Stimulated activated CD4-positive, alpha-beta T cell treated with anti-CD3 and anti-CD28 coated beads, TNF-alpha, amount 100 ng/mL, for 24 hours (primary cell): ENCODE measurements at regions not wholly inside any gene's neighbourhood (a gene's known extent, or its start where the extent isn't known, plus 50 kb on each side); places are given as distances from the start of the nearest gene placed in this dataset.
"Not testable (repeated sequence)": the region's sequence is repeated elsewhere in the genome, so short reads cannot be mapped to it uniquely, and the experiment has no call there.

Experiments
- DNase-seq, 3 experiments: peaks; one replicate each; pipeline ENCODE4 v3.0.0-alpha.2; 2020; ENCODE audit warnings: low read depth in 3 of 3

- DNase-seq, result not testable (repeated sequence)
Observed at GRCh38 chr16:88185976-88186888, 196.5 kb upstream of the ZNF469 start.

- DNase-seq, result not testable (repeated sequence)
Observed at GRCh38 chr16:88186889-88187870, 195.6 kb upstream of the ZNF469 start.

DNA sequence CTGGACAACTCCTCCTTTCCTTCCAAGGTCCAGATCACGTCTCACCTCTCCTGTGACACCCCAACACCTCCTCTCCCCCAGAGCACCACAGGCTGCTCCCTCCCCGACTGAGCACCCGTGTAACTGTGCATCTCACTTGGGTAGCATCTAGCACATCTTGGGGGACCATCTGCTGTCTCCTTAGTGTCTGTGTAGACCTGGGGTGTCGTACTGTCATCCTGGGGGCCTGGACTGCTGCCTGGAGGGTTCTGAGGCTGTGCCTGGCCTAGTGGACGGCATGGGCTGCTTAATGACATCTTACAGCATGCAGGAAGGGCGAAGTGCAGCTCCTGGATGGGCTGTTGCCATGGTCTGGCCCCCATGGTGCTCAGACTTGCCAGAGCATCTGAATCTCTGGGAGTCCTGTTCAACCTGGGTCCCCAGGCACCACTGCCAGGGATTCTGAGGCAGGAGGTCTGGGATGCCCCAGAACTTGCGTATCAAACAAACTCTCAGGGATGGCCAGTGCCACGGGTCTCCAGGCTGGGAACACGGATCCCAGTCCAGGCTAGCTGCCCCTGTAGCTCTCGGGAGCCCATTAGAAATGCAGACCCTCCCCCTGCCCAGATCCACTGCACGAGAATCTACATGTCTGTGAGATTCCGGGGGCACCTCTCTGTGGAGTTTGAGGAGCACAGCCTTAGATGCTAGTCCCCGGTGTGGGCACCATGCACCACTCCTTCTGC, 194.4 kb upstream of the ZNF469 start:
- not testable (repeated sequence) for DNase-seq

- not testable (repeated sequence) for DNase-seq
Observed at GRCh38 chr16:88190592-88191095, 192.1 kb upstream of the ZNF469 start.

DNA sequence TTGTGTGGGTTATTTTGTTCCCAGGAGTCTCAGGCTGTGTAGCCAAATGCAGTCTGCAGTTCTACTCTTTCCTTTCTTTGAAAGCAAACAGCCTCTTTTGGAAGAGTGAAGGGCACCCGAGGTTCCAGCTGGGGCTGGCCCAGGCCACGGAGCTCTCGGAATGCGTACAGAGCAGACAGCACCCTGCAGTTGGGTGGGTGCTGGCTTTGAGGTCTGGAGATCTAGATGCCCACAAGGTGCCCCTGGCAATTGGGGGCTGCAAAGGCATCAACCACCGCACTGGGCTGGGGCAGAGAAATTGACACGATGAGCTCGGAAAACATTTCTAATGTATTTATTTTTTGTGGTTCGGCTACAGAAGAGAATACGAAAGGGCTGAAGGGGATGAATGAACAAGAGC, 191.6 kb upstream of the ZNF469 start:
- not testable (repeated sequence) for DNase-seq

DNA sequence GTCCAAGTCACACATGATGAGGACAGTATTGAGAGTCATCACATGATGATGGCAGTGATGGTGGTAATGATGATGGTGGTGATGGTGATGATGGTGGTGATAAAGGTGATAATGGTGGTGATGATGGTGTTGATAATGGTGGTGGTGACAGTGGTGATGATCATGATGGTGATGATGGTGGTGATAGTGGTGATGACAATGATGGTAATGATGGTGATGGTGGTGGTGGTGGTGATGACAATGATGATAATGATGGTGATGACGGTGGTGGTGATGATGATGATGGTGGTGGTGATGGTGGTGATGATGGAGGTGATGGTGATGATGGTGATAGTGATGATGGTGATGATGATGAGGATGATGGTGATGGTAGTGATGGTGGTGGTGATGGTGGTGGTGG, 190.2 kb upstream of the ZNF469 start:
- DNase-seq, result no peak

GRCh38 chr16:88193706-88194396, 188.9 kb upstream of the ZNF469 start:
- DNase-seq, result peak in 2 of 3 experiments; percentile 7 to 35

- DNase-seq, result no peak
Observed at GRCh38 chr16:88194397-88195268, 188.1 kb upstream of the ZNF469 start.

DNA sequence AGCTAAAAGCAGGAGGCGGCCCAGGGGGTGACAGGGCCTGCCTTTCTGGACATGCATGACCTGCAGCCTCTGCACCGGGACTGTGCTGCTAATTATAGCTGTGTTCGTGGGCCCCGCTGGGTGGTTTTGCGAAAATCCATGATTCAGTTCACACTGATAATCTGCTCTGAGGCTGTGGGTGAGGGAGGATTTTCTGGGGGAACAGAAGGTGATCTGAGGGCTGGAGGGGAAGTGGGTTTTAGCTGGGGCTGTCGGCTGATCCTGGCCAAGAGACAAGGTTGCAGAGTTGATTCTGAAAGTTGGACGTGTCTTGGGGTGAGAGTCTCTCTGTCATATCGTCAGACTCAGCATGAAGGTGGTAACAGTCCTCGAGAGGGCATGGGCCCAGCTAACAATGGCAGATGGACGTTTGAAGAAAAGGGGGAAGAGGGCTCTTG, 187.5 kb upstream of the ZNF469 start:
- DNase-seq, result no peak

GRCh38 chr16:88195911-88196465, 186.8 kb upstream of the ZNF469 start:
- DNase-seq, result no peak

DNA sequence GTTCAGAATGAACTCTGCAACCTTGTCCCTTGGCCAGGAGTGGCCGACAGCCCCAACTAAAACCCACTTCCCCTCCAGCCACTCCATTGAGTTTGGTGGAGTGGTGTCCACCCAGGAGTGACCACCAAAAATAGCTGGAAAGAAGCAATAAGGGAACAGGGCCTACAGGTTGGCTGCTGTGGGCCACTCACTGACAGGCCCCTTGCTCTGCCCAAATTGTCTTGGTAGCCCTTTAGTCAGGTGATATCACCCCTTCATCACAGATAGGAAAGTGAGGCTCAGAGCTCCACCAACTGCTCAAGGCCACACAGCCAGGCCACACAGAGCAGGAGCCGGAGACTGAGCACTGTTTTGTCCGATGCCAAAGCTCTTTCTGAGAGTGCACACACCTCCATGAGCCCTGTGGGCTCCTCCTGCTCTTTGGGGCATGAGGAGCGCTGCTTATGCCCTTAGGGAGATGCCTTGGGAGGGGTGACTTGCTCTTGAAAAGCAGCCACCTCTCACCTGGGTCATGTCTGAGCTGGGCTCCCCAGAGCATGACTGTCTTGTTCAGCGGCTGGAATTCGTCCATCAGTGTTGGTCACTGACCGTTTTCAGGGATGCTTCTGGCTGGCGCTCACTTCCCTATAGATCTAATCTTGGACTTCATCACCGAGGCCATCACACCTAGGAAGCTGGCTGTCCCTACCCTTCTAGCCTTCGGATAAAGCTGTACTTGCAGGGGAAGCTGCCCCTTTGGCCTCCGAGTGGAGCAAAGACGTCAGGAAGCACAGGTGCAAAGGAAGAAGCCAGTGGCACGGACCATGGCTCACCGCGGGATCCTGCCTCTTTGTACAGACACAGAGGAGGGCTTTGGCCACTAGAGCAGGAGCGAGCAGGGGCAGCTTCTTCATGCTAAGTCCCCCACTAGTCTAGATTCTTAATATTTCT, 186.0 kb upstream of the ZNF469 start:
- no peak for DNase-seq

GRCh38 chr16:88197481-88198456, 185.0 kb upstream of the ZNF469 start:
- DNase-seq, result no peak

- not testable (repeated sequence) for DNase-seq
Observed at GRCh38 chr16:88198457-88199295, 184.1 kb upstream of the ZNF469 start.

- DNase-seq, result not testable (repeated sequence)
Observed at GRCh38 chr16:88199296-88200153, 183.2 kb upstream of the ZNF469 start.
